Fibroblast of skin of left quadriceps (primary cell): ENCODE measurements at regions not wholly inside any gene's neighbourhood (a gene's known extent, or its start where the extent isn't known, plus 50 kb on each side); places are given as distances from the start of the nearest gene placed in this dataset.

Source experiments
- DNase-seq, 2 experiments: peaks; one replicate each; pipeline ENCODE4 v3.0.0-alpha.2; 2013; ENCODE audit warnings: low read depth in 2 of 2

GRCh38 chr1:234735476-234735875 is 125.5 kb upstream of the IRF2BP2 start:
- DNase-seq, result no peak

GRCh38 chr1:234734869-234735268 is 124.9 kb upstream of the IRF2BP2 start:
- DNase-seq, result no peak

GRCh38 chr1:234734412-234734835 is 124.4 kb upstream of the IRF2BP2 start:
- no peak for DNase-seq

GRCh38 chr1:234733427-234733826 is 123.4 kb upstream of the IRF2BP2 start:
- DNase-seq, result no peak

GRCh38 chr1:234732671-234733390 is 122.9 kb upstream of the IRF2BP2 start:
- DNase-seq, result no peak

- DNase-seq, result no peak
Measured at GRCh38 chr1:234732260-234732659, 122.3 kb upstream of the IRF2BP2 start.

- DNase-seq, result peak in 1 of 2 experiments; percentile 51
Measured at GRCh38 chr1:234731569-234732085, 121.6 kb upstream of the IRF2BP2 start.

GRCh38 chr1:234730770-234731568 is 121.0 kb upstream of the IRF2BP2 start:
- DNase-seq, result peak in 1 of 2 experiments; percentile 52

GRCh38 chr1:234730475-234730769 is 120.4 kb upstream of the IRF2BP2 start:
- no peak for DNase-seq

GRCh38 chr1:234729561-234730474 is 119.8 kb upstream of the IRF2BP2 start:
- DNase-seq, result no peak

GRCh38 chr1:234728740-234729139 is 118.8 kb upstream of the IRF2BP2 start:
- no peak for DNase-seq

GRCh38 chr1:234727018-234727940 is 117.3 kb upstream of the IRF2BP2 start:
- no peak for DNase-seq

GRCh38 chr1:234726359-234726943 is 116.5 kb upstream of the IRF2BP2 start:
- DNase-seq, result no peak

- no peak for DNase-seq
Measured at GRCh38 chr1:234725177-234726132, 115.5 kb upstream of the IRF2BP2 start.

- no peak for DNase-seq
Measured at GRCh38 chr1:234724516-234725176, 114.7 kb upstream of the IRF2BP2 start.

GRCh38 chr1:234722904-234723720 is 113.1 kb upstream of the IRF2BP2 start:
- DNase-seq, result peak; percentile 77 to 79

- no peak for DNase-seq
Measured at GRCh38 chr1:234722270-234722704, 112.3 kb upstream of the IRF2BP2 start.
